ENCODE measurements at regions not wholly inside any gene's neighbourhood (a gene's known extent, or its start where the extent isn't known, plus 50 kb on each side); places are given as distances from the start of the nearest gene placed in this dataset.

GRCh38 chr3:127033171-127033570, 50.3 kb downstream of the PLXNA1 start:
- H3K36me3 ChIP-seq: peaks cover 0 to 65% of the 10 kb centered on the region in 2 donors
- no peak overlapping the region for H3K27ac ChIP-seq
- no peaks in the 10 kb centered on the region for H3K27me3 ChIP-seq
- ATAC-seq (no peak), DNase-seq (peak in 1 of 4 donors; percentile 51)
- intact Hi-C loops (cut with DNase I): no loop called here
- H3K4me1 ChIP-seq: peaks cover 5 to 11% of the 10 kb centered on the region in 2 donors
- no peak for TF ChIP-seq CTCF (IDR thresholded peaks at IDR 0.05)
- no peak overlapping the region for H3K4me3 ChIP-seq
- no peaks in the 10 kb centered on the region for H3K9me3 ChIP-seq

GRCh38 chr3:127033786-127034185, 50.9 kb downstream of the PLXNA1 start:
- Histone ChIP-seq H3K4me1 (peaks cover 5 to 11% of the 10 kb centered on the region in 2 donors), H3K27me3 (no peaks in the 10 kb centered on the region), H3K9me3 (no peaks in the 10 kb centered on the region), H3K27ac (no peak overlapping the region), H3K36me3 (peaks cover 0 to 59% of the 10 kb centered on the region in 2 donors), H3K4me3 (no peak overlapping the region)
- no peak for ATAC-seq
- intact Hi-C loops (cut with DNase I): no loop called here
- no peak for DNase-seq
- TF ChIP-seq CTCF (IDR thresholded peaks at IDR 0.05): no peak

GRCh38 chr3:127034195-127034989, 51.5 kb downstream of the PLXNA1 start:
- Histone ChIP-seq H3K4me3 (no peak overlapping the region), H3K9me3 (no peaks in the 10 kb centered on the region), H3K4me1 (peaks cover 5 to 11% of the 10 kb centered on the region in 2 donors), H3K36me3 (peaks cover 0 to 53% of the 10 kb centered on the region in 2 donors), H3K27me3 (no peaks in the 10 kb centered on the region), H3K27ac (no peak overlapping the region)
- peak in 1 of 4 donors; percentile 74 for DNase-seq
- TF ChIP-seq CTCF (IDR thresholded peaks at IDR 0.05): no peak
- ATAC-seq: no peak
- intact Hi-C loops (cut with DNase I): no loop called here

GRCh38 chr3:127034990-127035652, 52.2 kb downstream of the PLXNA1 start:
- ATAC-seq (no peak), DNase-seq (peak in 1 of 4 donors; percentile 69)
- peak overlapping the region; percentile 13 to 28 for H3K27ac ChIP-seq
- H3K4me1 ChIP-seq: peaks cover 5 to 11% of the 10 kb centered on the region in 2 donors
- H3K4me3 ChIP-seq: no peak overlapping the region
- H3K9me3 ChIP-seq: no peaks in the 10 kb centered on the region
- no peak for TF ChIP-seq CTCF (IDR thresholded peaks at IDR 0.05)
- no peaks in the 10 kb centered on the region for H3K27me3 ChIP-seq
- intact Hi-C loops (cut with DNase I): no loop called here
- peaks cover 0 to 45% of the 10 kb centered on the region in 2 donors for H3K36me3 ChIP-seq

- Histone ChIP-seq H3K9me3 (no peaks in the 10 kb centered on the region), H3K36me3 (peaks cover 0 to 40% of the 10 kb centered on the region in 2 donors), H3K27ac (peak overlapping the region in 1 of 2 donors; percentile 13), H3K4me3 (no peak overlapping the region), H3K27me3 (no peaks in the 10 kb centered on the region), H3K4me1 (peaks cover 5 to 11% of the 10 kb centered on the region in 2 donors)
- ATAC-seq: peak; percentile 88
- TF ChIP-seq CTCF (IDR thresholded peaks at IDR 0.05): no peak
- peak in 3 of 4 donors; percentile 65 to 91 (median 91) for DNase-seq
- intact Hi-C loops (cut with DNase I): no loop called here
These were observed 52.8 kb downstream of the PLXNA1 start for GRCh38 chr3:127035677-127036076.

Measured in left lung (tissue), 4 donors.